ENCODE measurements at regions not wholly inside any gene's neighbourhood (a gene's known extent, or its start where the extent isn't known, plus 50 kb on each side); places are given as distances from the start of the nearest gene placed in this dataset.
"Not testable (repeated sequence)": the region's sequence is repeated elsewhere in the genome, so short reads cannot be mapped to it uniquely, and the experiment has no call there.

DNA sequence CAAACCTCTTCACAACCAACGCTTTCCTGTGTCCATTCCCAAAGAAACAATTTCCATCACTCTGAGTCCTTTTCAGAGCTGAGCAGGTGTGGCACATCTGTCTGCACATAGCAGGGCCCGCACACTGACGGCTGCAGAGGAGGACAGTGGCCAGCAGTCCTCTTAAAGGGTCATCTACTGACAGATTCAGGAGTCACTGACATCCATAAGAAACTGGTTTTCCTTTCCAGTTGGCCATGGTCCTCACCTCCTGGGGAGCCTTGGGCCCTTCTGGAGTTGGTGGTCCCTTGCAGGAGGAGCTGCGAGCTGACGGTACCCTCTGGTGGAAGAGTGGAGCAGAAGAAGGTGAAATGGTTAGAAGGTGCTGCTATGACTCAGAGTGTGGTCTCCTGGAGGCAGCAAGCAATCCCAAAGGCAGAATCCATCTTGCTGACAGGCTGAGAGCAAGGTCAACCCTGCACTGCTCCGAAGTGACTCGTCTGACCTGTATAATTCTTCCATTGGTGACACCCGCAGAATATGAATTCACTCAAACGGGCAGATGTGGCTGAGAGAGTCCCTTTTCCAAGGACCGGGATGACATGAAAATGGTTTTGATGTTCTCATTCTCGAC is 278.5 kb upstream of the C1orf174 start:
- DNase-seq (ENCODE audit: low read depth) = no peak
- TF ChIP-seq, protein P1, sequence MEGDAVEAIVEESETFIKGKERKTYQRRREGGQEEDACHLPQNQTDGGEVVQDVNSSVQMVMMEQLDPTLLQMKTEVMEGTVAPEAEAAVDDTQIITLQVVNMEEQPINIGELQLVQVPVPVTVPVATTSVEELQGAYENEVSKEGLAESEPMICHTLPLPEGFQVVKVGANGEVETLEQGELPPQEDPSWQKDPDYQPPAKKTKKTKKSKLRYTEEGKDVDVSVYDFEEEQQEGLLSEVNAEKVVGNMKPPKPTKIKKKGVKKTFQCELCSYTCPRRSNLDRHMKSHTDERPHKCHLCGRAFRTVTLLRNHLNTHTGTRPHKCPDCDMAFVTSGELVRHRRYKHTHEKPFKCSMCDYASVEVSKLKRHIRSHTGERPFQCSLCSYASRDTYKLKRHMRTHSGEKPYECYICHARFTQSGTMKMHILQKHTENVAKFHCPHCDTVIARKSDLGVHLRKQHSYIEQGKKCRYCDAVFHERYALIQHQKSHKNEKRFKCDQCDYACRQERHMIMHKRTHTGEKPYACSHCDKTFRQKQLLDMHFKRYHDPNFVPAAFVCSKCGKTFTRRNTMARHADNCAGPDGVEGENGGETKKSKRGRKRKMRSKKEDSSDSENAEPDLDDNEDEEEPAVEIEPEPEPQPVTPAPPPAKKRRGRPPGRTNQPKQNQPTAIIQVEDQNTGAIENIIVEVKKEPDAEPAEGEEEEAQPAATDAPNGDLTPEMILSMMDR (conservative IDR thresholded peaks at IDR 0.05; ENCODE audit: low read depth, low read length) = no peak

DNA sequence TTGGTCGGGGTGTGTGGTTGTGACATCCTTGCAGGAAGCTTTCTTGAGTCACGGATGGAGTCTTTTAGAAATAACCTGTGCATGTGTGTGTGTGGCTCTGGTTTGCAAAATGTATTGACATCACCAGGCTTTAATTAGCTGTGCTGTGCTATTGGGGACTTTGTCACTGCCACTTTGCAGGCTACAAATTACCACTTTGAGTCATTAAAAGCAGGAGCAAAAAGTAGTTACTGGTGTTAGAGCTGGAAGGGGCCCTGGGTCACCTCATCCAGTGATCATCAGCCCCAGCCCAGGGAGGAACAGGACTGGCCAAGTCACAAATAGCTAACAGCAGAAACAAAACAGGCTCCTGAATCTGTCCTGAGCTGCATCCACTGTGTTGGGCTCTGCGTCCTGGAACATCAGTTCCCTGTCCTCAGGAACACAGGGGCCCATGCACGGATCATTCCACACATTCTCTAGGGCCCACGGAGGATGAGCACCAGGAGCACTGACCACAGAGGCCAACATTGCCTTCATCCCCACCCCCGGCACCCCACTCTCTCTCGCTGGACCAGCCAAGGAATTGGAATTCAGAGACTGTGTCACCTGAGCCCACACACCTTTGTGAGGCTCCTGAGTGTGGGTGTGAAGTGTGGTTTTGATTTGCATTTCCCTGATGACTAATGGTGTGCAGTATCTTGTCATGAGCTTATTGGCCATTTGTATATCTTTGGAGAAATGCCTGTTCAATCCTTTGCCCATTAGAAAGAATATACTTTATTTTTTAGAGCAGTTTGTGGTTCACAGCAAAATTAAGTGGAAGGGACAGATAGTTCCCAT is 280.1 kb upstream of the C1orf174 start:
- TF ChIP-seq, protein P1 (conservative IDR thresholded peaks at IDR 0.05; ENCODE audit: low read depth, low read length) = no peak
- DNase-seq (ENCODE audit: low read depth) = no peak
- H3K4me3 ChIP-seq (ENCODE audit: low read length) = no peak overlapping the region

More for the DNA sequence above, 278.5 kb upstream of the C1orf174 start:
- no peak overlapping the region for H3K4me3 ChIP-seq (ENCODE audit: low read length)

DNA sequence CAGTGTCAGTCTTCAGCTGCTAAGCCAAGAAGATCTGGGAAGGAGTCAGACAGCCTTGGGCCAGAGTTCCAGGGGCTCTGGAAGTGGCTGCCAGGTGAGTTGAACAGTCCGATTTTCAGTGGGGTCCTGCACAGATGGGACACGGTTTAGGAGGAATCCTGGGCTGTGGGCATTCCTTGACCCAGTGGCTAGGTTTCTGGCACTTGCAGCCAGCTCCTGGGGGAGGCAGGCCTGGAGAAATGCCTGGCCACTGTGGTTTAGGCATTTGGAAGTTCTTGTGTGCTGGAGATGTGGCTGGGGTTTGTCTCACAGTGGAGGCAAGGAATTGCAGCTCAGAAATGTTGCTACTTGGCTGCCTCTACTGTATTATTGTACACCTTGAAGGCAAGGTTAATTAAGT is 286.4 kb upstream of the C1orf174 start:
- not testable (repeated sequence) for H3K4me3 ChIP-seq (ENCODE audit: low read length); DNase-seq (ENCODE audit: low read depth)

DNA sequence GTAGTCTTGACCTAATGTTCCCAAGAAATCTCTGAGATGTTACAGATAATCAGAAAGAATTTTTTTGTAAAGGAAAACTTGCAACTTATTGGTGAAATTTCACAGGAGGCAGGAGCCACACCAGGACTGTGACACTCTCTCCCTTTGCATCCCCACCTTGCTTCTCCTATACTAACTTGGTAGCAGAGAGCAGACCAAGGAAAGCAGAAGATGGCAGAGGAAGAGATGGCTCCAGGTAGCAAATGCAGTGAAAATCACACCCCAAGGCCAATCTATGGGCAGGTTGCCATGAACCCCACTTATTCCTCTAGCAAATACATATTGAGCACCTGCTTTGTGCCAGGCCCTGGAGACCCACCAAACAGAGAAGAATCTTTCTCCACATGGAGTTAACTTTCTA is 303.4 kb upstream of the C1orf174 start:
- H3K4me3 ChIP-seq (ENCODE audit: low read length) = no peak overlapping the region
- TF ChIP-seq, protein P1 (conservative IDR thresholded peaks at IDR 0.05; ENCODE audit: low read depth, low read length) = no peak
- no peak for DNase-seq (ENCODE audit: low read depth)

DNA sequence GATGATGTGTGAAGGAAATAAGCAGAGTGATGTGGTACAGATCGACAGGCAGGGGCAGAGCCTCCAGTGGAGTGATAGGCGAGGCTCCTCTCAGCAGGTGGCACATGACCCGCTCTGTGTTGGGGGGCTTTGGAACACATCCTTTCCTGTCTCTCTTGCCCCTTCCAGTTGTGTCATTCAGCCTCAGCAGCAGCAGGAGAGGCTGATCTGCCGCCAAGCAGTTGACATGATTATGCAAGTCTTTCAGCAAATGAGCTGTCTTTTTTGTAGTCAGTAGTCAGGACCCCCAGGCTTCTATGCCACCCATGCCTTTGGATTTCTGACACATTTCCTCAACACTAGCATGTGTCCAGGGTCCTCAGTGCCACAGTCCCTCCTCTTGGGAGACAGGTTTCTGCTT is 307.1 kb upstream of the C1orf174 start:
- TF ChIP-seq, protein P1 (conservative IDR thresholded peaks at IDR 0.05; ENCODE audit: low read depth, low read length) = no peak
- no peak for DNase-seq (ENCODE audit: low read depth)
- no peak overlapping the region for H3K4me3 ChIP-seq (ENCODE audit: low read length)

DNA sequence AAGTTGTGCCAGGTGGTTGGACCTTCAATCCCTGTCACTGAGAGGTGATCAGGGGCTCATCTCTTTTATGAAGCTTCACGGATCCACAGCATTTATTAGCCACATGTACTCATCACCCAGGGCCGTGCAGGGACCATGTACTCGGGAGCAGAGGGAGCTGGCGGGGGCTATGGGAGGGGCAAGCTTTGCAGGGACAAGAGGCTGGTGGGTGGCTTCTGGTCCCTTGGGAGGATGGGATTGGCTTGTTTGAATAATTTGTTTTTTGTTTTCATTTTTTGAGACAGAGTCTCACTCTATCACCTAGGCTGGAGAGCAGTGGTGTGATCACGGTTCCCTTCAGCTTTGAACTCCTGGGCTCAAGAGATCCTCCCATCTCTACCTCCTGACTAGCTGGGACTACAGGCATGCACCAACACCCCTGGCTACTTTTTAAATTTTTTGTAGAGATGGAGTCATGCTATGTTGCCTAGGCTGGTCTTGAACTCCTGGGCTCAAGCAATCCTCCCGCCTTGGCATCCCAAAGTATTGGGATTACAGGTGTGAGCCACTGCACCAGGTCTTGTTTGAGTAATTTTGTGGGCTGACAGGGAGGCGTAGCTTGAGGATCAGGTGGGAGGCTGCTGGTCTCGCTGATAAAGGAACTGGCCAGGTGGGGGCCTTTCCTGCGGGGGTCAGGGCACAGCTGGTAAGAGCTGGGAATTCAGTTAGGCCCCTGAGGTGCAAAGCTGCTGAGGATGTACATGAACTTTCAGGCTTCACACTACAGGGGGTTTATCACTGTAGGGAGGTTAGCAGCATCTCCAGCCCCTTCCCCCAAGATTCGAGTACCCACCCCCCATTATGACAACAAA is 308.0 kb upstream of the C1orf174 start:
- TF ChIP-seq, protein P1 (conservative IDR thresholded peaks at IDR 0.05; ENCODE audit: low read depth, low read length) = no peak
- H3K4me3 ChIP-seq (ENCODE audit: low read length) = no peak overlapping the region
- no peak for DNase-seq (ENCODE audit: low read depth)

DNA sequence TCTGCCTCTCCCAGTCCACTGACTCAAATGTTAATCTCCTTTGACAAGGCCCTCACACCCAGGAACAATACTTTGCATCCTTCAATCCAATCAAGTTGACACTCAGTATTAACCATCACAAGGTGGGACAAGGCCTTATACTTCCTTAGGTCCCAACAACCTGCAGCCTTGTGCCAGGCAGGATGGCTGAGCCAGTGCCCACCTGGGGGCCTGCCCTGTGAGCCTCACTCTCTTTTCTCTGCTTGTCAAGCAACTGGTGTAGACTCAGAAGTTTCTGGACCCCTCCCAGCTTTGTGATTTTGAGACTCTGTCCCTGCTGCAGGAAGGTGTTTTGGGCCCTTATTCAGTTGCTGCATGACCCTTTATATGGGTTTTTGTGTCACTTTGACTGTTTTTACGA is 310.0 kb upstream of the C1orf174 start:
- TF ChIP-seq, protein P1 (conservative IDR thresholded peaks at IDR 0.05; ENCODE audit: low read depth, low read length) = no peak
- H3K4me3 ChIP-seq (ENCODE audit: low read length) = no peak overlapping the region
- DNase-seq (ENCODE audit: low read depth) = no peak
